ENCODE measurements at regions not wholly inside any gene's neighbourhood (a gene's known extent, or its start where the extent isn't known, plus 50 kb on each side); places are given as distances from the start of the nearest gene placed in this dataset.

DNA sequence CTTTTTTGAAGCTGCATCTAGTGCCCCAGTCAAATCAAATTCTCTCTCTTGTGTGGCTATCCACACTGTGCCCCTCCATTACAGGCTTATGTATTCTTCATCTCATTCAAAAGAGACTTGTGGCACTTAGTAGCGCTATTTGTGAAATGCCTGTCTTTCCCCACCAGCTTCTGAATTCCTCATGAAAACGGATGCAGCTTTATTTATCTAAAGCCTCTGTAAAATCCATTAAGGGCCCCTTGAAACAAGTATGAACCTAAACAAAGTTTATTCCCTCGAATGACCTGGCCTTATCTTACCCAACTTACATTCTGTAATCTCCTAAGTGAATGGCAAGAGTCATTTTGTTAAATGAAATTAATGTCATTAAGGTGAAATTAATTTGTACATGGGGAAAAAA lies 417.4 kb upstream of the PIK3C3 start:
- DNase-seq = no peak

DNA sequence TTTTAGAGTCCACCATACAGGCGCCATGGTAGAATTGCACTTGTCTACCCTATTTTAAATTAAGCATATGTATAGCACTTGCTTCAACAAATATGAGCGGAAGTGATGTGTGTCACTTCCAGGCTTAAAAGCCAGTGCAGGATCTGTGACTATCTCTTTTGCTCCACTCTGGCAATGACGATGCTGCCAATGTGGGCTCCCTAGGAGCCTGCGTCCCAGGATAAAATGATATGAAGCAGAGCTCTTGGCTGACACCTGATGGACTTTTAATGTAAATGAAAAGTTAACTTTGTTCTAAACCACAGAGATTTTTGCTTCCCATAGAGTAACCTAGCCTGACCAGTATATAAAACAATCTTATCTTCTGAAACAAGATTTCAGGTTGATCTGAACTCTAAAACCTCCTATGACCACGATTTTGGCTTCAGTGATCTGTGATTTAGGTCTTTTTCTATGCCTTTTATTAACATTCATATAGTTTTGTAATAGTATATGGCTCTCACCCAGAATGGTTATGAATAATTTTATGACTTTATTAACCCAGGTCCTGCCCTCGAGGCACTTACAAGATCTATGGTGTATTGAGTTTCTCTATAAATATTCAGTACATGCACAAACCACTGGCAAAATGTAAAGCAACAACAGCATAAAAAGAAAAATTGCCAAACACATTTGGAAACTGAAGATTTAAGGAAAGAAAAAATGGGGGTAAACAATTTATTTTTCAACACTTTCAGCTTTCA lies 422.5 kb upstream of the PIK3C3 start:
- DNase-seq = peak; percentile 65

GRCh38 chr18:41530970-41531369 lies 424.1 kb upstream of the PIK3C3 start:
- no peak for DNase-seq

GRCh38 chr18:41529093-41529492 lies 425.9 kb upstream of the PIK3C3 start:
- DNase-seq = no peak

DNA sequence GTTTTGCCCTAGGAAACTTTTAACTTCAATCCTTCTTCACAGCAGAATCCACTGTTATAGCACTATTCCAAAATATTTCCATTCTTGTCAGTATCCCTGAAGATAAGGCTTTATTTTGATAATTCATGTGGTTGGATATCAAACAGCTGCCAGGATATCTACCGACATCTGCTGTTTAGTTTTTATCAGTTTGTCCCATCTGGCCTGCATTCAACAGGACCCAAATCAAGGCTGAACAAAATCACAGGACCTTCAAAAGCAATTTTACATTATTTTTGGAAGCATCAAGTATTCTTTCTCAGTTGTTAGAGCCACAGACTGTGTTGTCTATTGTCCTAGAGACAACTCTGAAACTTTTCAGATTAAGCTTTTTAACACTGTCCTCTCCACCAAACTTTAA lies 429.0 kb upstream of the PIK3C3 start:
- DNase-seq = no peak

- DNase-seq = no peak
Observed at GRCh38 chr18:41524674-41525470, 430.2 kb upstream of the PIK3C3 start.

- no peak for DNase-seq
Observed at GRCh38 chr18:41517142-41517541, 437.9 kb upstream of the PIK3C3 start.

GRCh38 chr18:41513438-41513837 lies 441.6 kb upstream of the PIK3C3 start:
- DNase-seq = no peak

DNA sequence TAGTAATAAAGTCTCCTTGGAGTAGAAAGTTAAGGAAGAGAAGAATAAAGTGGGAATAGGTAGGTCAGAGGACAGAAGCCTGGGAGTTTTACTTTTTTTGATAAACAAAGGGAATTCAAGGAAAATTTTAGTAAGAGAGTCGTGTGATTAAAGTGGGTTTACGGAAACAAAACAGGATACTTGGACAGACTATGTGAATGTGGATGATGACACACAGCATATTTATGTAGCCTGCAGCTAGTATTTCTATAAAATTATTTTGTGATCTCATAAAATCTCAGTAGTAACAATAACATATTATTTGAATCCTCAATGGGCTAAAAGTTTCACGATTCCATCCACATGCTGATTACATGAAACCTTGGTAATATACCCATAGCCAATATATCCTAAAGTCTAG lies 450.7 kb upstream of the PIK3C3 start:
- no peak for DNase-seq

DNA sequence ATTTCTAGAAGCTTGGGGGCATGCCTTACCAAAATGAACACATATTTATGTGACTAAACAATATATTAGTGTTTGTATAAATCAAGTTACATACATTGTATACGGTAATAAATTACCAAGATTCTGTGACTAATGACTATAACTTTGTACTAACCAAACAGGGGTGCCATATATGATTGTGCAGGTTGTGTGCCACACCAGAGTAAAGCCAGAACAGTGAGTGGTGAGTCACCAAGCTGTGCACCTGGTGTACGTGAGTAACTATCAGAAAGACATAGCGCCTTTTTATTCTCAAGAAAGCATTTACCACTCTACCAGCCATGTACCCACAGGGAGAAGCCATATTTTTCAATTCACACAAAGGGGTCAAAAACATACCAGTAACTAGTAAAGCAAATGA lies 453.2 kb upstream of the PIK3C3 start:
- peak; percentile 79 for DNase-seq

DNA sequence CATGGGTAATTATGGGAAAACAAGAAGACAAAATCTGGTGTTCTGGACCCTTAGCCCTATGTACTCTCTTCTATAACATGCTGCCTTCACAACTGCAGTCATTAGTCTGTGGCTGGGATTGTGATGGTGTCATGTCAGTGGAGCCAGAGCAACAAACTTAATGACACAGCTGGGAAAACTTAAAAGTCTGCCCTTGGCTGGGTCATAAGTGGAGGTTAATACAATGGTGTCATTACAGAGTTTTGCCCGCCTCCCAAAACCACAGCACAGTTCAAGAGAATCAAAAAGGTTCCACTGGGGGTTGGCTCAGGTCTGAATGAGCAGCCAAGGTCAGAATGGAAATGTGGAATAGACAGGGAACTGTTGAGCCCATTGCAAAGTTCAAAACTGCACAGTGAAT lies 455.7 kb upstream of the PIK3C3 start:
- DNase-seq = no peak

DNA sequence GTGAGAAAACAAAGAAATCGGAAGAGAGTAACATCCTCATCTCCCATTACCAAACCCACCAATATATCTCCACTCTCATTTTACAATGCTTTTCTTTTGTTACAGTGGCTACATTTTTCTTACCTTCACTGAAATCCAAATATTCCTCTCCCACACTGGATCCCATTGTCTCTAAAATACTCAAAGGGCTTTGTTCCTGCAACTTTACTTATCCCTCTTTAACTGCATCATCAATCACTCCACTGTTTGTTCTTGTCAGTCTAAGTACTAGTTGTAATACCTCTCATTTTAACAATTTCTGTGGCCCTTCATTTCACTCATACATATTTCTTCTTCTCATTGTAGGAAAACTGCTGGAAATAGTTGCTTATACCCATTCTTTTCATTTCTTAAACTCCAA lies 464.2 kb upstream of the PIK3C3 start:
- peak; percentile 15 for DNase-seq

DNA sequence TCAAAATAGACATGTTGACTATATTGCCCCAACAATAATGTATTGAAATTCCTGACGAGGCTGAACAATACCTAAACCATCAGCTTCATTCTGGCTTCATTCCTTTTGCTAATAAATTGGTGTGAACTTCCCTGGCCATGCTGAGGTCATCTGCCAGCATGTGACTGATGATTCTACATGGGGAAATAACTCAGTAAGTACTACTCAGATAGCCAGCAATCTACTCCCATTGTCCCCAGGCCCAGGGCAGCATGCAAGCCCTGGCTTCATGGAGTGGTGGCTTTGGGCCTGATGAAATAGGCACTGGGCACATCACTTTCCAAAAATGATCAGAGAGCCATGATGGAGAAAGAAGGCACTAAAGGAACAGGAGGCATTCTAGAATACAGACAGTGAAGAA lies 468.5 kb upstream of the PIK3C3 start:
- DNase-seq = no peak

GRCh38 chr18:41484069-41484468 lies 471.0 kb upstream of the PIK3C3 start:
- DNase-seq = no peak

DNA sequence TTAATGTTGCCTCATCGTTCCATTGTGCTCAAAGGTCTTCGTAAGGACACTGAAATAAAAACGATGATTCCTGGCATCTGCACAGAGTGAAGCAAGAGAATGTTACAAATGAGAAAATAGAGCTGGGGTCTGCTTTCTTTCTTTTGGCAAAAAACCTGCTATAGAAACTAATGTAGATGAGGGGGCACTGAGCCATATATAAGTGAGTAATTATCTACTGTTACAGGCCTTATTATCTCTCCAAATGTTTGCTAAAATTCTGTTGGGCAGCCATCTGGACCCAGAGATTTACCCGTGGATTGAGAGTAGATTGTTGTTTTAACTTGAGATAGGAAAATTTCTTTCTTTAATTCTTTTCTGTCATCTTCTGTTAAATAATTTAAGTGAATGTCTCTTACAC lies 472.5 kb upstream of the PIK3C3 start:
- DNase-seq = no peak

DNA sequence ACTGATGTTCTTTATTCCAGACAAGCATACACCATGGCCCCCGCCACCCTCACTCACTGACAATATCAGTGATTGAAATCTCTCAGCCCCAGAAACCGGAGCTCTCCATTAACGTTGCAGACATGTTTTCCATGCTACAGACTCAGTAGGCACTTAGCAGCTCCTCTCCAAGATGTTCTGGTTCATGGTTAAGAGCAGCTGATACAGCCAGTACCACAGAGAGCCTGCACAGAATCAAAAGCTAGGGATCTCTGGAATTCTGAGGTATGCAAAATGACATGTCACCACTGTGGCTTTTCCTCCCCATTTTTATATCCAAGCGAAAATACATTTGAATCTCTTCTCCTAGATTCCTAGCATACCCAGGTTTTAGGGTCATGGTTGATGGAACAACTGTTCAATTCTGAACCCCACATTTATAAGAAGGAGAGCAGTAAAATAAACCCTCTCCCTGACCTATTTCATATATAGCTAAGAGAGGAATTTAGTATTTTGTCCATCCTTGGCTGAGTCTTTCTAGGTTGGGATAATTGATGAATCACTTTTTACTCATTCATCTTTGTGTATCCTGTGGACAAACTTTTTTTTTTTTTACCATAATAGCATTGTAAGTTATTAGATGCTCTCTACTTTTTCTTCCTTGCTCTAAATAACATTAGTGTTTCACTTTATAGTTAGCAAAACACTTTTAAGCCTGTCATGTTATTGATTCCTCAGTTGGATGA lies 488.4 kb upstream of the PIK3C3 start:
- DNase-seq = no peak

GRCh38 chr18:41465386-41465785 lies 489.6 kb upstream of the PIK3C3 start:
- DNase-seq = no peak

DNA sequence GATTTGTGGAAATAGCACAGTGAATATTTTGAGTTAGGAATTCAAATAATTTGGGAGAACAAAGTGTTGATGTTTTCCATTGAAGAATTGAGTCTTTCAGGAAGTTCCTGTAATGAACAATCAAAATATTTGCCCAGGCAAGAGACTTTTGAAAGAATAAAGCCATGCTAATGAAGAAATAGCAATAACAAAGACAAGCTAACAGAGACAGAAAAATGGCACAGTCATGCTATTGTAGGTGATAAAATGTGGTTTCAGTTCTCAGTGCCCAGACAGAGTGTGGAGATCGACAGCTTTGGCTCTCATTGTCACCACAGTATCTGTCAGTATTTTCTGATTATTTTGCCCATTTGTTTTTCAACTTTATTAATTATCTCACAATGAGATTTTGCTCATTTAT lies 490.8 kb upstream of the PIK3C3 start:
- no peak for DNase-seq

GRCh38 chr18:41462946-41463345 lies 492.1 kb upstream of the PIK3C3 start:
- DNase-seq = peak; percentile 56

DNA sequence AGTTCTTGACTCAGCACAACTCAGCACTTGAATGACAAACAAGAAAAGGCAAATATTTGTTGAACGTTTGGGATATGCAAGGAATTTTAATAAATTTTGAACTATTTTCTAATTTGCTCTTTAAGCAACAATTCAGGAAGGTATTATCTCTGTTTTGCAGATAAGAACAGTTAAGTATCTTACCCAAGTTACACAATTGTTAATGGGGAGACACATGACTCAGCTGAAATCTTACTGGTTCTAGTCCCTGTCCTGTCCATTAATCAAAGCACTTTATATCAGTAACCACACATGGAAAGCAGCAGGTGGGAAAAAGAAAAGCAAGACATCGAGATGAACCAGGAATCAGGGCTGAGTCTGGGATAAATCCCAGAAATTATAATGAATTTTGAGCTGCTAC lies 493.9 kb upstream of the PIK3C3 start:
- DNase-seq = peak; percentile 19

DNA sequence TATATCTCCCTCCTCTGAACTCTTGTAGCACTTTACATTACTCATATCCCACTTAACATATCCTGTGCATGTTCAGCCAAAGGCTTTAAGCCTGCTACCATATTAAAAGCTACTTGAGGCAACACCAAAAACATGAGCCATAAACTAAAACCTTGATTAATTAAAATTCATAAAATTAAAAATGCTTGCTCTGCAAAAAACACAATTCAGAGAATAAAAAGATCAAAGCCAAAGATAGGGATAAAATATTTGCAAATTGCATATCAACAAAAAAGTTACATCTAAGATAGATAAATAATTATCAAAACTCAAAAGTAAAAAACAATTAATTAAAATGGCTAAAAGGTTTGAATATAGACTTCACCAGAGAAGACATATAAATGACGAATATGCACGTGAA lies 495.4 kb upstream of the PIK3C3 start:
- DNase-seq = no peak

DNA sequence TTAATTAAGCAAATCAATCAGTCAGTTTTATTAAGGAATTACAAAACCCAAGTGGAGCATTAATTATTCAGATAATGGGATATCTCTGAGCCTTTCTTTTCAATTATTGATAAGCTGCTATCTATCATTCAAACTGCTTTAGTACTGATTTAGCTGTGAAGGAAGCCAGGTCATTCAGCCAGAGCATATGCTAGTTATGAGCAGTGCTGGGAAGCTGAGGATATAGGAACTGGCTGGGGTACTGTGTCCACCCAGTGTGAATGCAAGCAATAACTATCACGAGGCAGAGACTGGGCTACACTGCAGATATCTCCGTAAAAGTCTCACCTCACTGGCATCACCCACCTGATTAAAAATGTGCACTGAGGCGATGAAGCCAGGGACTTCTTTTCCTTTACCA lies 496.7 kb upstream of the PIK3C3 start:
- DNase-seq = no peak

GRCh38 chr18:41457765-41458326 lies 497.2 kb upstream of the PIK3C3 start:
- no peak for DNase-seq

- no peak for DNase-seq
Observed at GRCh38 chr18:41456831-41457230, 498.2 kb upstream of the PIK3C3 start.

Data from DMS53 (cell line).